HepG2 (cell line): ENCODE measurements at regions not wholly inside any gene's neighbourhood (a gene's known extent, or its start where the extent isn't known, plus 50 kb on each side); places are given as distances from the start of the nearest gene placed in this dataset.

ENCODE experiments used
- ATAC-seq: fragments of 200-7000 bp; cut with Tn5 transposase; 3 replicates; pipeline ENCODE4 v1.9.1; 2020; ENCODE audit warnings: mild to moderate bottlenecking, moderate library complexity
- BruUV-seq: library from RNA; stranded (reverse); fragments of 400-500 nt; replicated peaks from 2 replicates; lab custom pipeline; 2021; lab: Mats Ljungman, UMichigan
- CTCF ChIA-PET: fragments of 300-600 bp; formaldehyde crosslinking; extraction: SDS; loops from one replicate; lab custom pipeline; 2021; ENCODE audit warnings: low total read pairs, inconsistent platforms, low intra/inter-chr PET ratio; lab: Yijun Ruan, JAX
- POLR2A ChIA-PET: fragments of 350-600 bp; sonication (Branson Sonifier 250); formaldehyde crosslinking; loops from one replicate; lab custom pipeline; 2020; ENCODE audit warnings: antibody characterized with exemption, inconsistent platforms; lab: Yijun Ruan, JAX
- DNase-seq: peaks from one replicate; pipeline ENCODE4 v3.0.0-alpha.2; 2015; ENCODE audit warnings: low spot score
- FAIRE-seq: peaks from 3 replicates; lab custom pipeline; 2011; peaks lifted over from hg19 to GRCh38; lab: Jason Lieb, UNC
- H2AFZ ChIP-seq: one replicate; pipeline ENCODE4 v1.6.1; 2011; ENCODE audit warnings: low read length, inconsistent platforms
- H3K27ac ChIP-seq: fragments of 300-600 bp; 3 replicates; pipeline ENCODE4 v1.8.0; 2011; ENCODE audit warnings: mixed run types, mild to moderate bottlenecking, mixed read lengths, low read length, inconsistent platforms; ENCODE audit not compliant: insufficient read depth; ENCODE audit errors: extremely low read length
- H3K27me3 ChIP-seq, 2 experiments: fragments of 200-600 bp in 1 of 2; 2 replicates in 1 of 2; 3 replicates in 1 of 2; pipeline versions ENCODE4 v1.6.0 to v1.8.0; 2011; ENCODE audit warnings: low read length in 2 of 2, mild to moderate bottlenecking in 2 of 2, moderate library complexity in 2 of 2, inconsistent platforms in 1 of 2; ENCODE audit not compliant: insufficient read depth in 2 of 2, control insufficient read depth in 1 of 2
- H3K36me3 ChIP-seq, 2 experiments: fragments of 200-600 bp in 1 of 2; replicated peaks in 1 of 2; 2 replicates in 1 of 2; 3 replicates in 1 of 2; pipeline versions ENCODE4 v1.5.1 to v1.8.0; 2011; ENCODE audit warnings: low read length in 2 of 2, inconsistent platforms in 1 of 2; ENCODE audit not compliant: insufficient read depth in 2 of 2, control insufficient read depth in 1 of 2
- H3K4me1 ChIP-seq: 2 replicates; pipeline ENCODE4 v1.5.1; 2012; ENCODE audit warnings: low read length, inconsistent platforms; ENCODE audit not compliant: insufficient read depth
- H3K4me2 ChIP-seq: 2 replicates; pipeline ENCODE4 v1.6.0; 2011; ENCODE audit warnings: low read depth, low read length, inconsistent platforms
- H3K4me3 ChIP-seq, 3 experiments: fragments of 200-600 bp in 1 of 3; sonication (generic), shearing (Covaris generic) in 1 of 3; replicated peaks in 1 of 3; 2 replicates each; pipeline ENCODE4 v1.5.1; 2011 to 2016; ENCODE audit warnings: low read length in 3 of 3, inconsistent platforms in 2 of 3, low read depth in 2 of 3, mild to moderate bottlenecking in 2 of 3, control low read depth in 1 of 3, mixed read lengths in 1 of 3; ENCODE audit not compliant: insufficient read depth in 1 of 3
- H3K79me2 ChIP-seq: one replicate; pipeline ENCODE4 v1.6.1; 2011; ENCODE audit warnings: low read length, inconsistent platforms; ENCODE audit not compliant: insufficient read depth
- H3K9ac ChIP-seq: 2 replicates; pipeline ENCODE4 v1.6.0; 2011; ENCODE audit warnings: mild to moderate bottlenecking, low read depth, low read length, inconsistent platforms; ENCODE audit not compliant: insufficient read depth
- H3K9me3 ChIP-seq: 2 replicates; pipeline ENCODE4 v1.5.1; 2012; ENCODE audit warnings: mild to moderate bottlenecking, low read length
- H4K20me1 ChIP-seq: 2 replicates; pipeline ENCODE4 v1.6.0; 2011; ENCODE audit warnings: inconsistent platforms, mild to moderate bottlenecking, low read length, moderate library complexity; ENCODE audit not compliant: insufficient read depth
- BCL6 ChIP-seq: IDR thresholded peaks from 2 replicates; pipeline ENCODE4 v1.6.1; 2016; ENCODE audit warnings: missing genetic modification reagents, missing compliant biosample characterization
- GATAD1 ChIP-seq: IDR thresholded peaks from 2 replicates; pipeline ENCODE4 v1.6.1; 2016; ENCODE audit warnings: missing genetic modification reagents, missing compliant biosample characterization
- HNRNPL ChIP-seq: fragments of 200-400 bp; formaldehyde crosslinking; IDR thresholded peaks from 2 replicates; pipeline ENCODE4 v1.6.1; 2017; ENCODE audit warnings: mild to moderate bottlenecking, low read depth, low read length
- IKZF1 ChIP-seq: fragments of 450-650 bp; IDR thresholded peaks from 2 replicates; pipeline ENCODE4 v1.7.1; 2016
- KLF12 ChIP-seq: sonication (generic); formaldehyde crosslinking; IDR thresholded peaks from 2 replicates; pipeline ENCODE4 v1.4.0; 2020; ENCODE audit warnings: missing genetic modification reagents, borderline replicate concordance
- KLF6 ChIP-seq: IDR thresholded peaks from 2 replicates; pipeline ENCODE4 v1.8.0; 2016; ENCODE audit warnings: missing biosample characterization, missing genetic modification reagents
- MAF1 ChIP-seq: sonication (generic); formaldehyde crosslinking; IDR thresholded peaks from 2 replicates; pipeline ENCODE4 v1.5.0; 2020; ENCODE audit warnings: missing genetic modification reagents, borderline replicate concordance
- MIER3 ChIP-seq: IDR thresholded peaks from 2 replicates; pipeline ENCODE4 v1.6.1; 2016; ENCODE audit warnings: missing compliant biosample characterization, borderline replicate concordance
- MLX ChIP-seq: IDR thresholded peaks from 2 replicates; pipeline ENCODE4 v1.6.1; 2016
- MXD4 ChIP-seq: IDR thresholded peaks from 2 replicates; pipeline ENCODE4 v1.6.1; 2016; ENCODE audit warnings: mild to moderate bottlenecking, missing biosample characterization, missing genetic modification reagents
- MZF1 ChIP-seq: sonication (generic); formaldehyde crosslinking; IDR thresholded peaks from 2 replicates; pipeline ENCODE4 v1.8.1; 2023; ENCODE audit warnings: mild to moderate bottlenecking, missing genetic modification reagents, borderline replicate concordance
- NR2F1 ChIP-seq, 2 experiments: fragments of 450-650 bp in 1 of 2; formaldehyde crosslinking in 1 of 2; IDR thresholded peaks; 2 replicates each; pipeline versions ENCODE4 v1.5.0 to v1.6.1; 2016 to 2020; ENCODE audit warnings: mild to moderate bottlenecking in 1 of 2, missing compliant biosample characterization in 1 of 2, missing genetic modification reagents in 1 of 2, moderate library complexity in 1 of 2
- PAF1 ChIP-seq: IDR thresholded peaks from 2 replicates; pipeline ENCODE4 v1.6.1; 2016; ENCODE audit warnings: missing genetic modification reagents, missing compliant biosample characterization
- PTBP1 ChIP-seq: fragments of 200-400 bp; formaldehyde crosslinking; IDR thresholded peaks from 2 replicates; pipeline ENCODE4 v1.6.1; 2018; ENCODE audit warnings: low read length, low read depth; ENCODE audit not compliant: poor library complexity, severe bottlenecking
- SMAD1 ChIP-seq: sonication (generic); formaldehyde crosslinking; IDR thresholded peaks from 2 replicates; pipeline ENCODE4 v1.4.0; 2020; ENCODE audit warnings: missing genetic modification reagents, low read depth, mild to moderate bottlenecking, borderline replicate concordance
- SYNCRIP ChIP-seq: fragments of 200-400 bp; formaldehyde crosslinking; IDR thresholded peaks from 2 replicates; pipeline ENCODE4 v1.6.1; 2018; ENCODE audit warnings: mild to moderate bottlenecking, low read depth, low read length; ENCODE audit not compliant: insufficient read depth
- ZMYM3 ChIP-seq: sonication (generic); formaldehyde crosslinking; IDR thresholded peaks from 2 replicates; pipeline ENCODE4 v1.5.1; 2020; ENCODE audit warnings: mild to moderate bottlenecking, missing genetic modification reagents
- ZNF101 ChIP-seq: sonication (generic); formaldehyde crosslinking; IDR thresholded peaks from 2 replicates; pipeline ENCODE4 v1.4.0; 2020; ENCODE audit warnings: mild to moderate bottlenecking, low read depth, missing genetic modification reagents, borderline replicate concordance
- ZNF34 ChIP-seq: sonication (generic); formaldehyde crosslinking; IDR thresholded peaks from 2 replicates; pipeline ENCODE4 v1.4.0; 2020; ENCODE audit warnings: mild to moderate bottlenecking, missing genetic modification reagents, borderline replicate concordance
- ZNF615 ChIP-seq: sonication (generic); formaldehyde crosslinking; IDR thresholded peaks from 2 replicates; pipeline ENCODE4 v1.5.0; 2020; ENCODE audit warnings: mild to moderate bottlenecking, missing genetic modification reagents, borderline replicate concordance
- ZNF770 ChIP-seq: sonication (generic); formaldehyde crosslinking; IDR thresholded peaks from 2 replicates; pipeline ENCODE4 v1.5.0; 2020; ENCODE audit warnings: mild to moderate bottlenecking, missing genetic modification reagents
- ZNF773 ChIP-seq: sonication (generic); formaldehyde crosslinking; IDR thresholded peaks from 2 replicates; pipeline ENCODE4 v1.4.0; 2020; ENCODE audit warnings: missing genetic modification reagents, borderline replicate concordance
- WGBS: methylation state at CpG from one replicate; pipeline ENCODE4 v1.1.6; 2017; ENCODE audit warnings: low lambda C conversion rate; 5-methylcytosine and 5-hydroxymethylcytosine counted together
- in situ Hi-C: cut with HindIII; loops from 2 replicates; pipeline ENCODE4 v1.10.0; 2017; ENCODE audit warnings: low pct_unique_long_range_greater_than_20kb; ENCODE audit not compliant: extremely low pct_ligation_motif_present
- intact Hi-C: fragments of 100-400 bp; cut with micrococcal nuclease; formaldehyde crosslinking; loops from one replicate; pipeline ENCODE4 v1.10.0; 2022; ENCODE audit not compliant: unreplicated experiment

GRCh38 chr3:127393131-127393820 is 105.4 kb upstream of the PRR20G start (continued):
- no peak for TF ChIP-seq SMAD1 (CRISPR knock-in tag)
- TF ChIP-seq ZNF770 (CRISPR knock-in tag), result no peak
- TF ChIP-seq PTBP1, result no peak
- TF ChIP-seq ZNF615, result no peak
- no peak for TF ChIP-seq KLF12
- no peak for TF ChIP-seq MXD4 (CRISPR knock-in tag)
- no peak for TF ChIP-seq ZNF101 (CRISPR knock-in tag)
- TF ChIP-seq HNRNPL, result no peak
- no peak for TF ChIP-seq KLF6 (CRISPR knock-in tag)
- TF ChIP-seq MIER3, result no peak

- ChIA-PET CTCF (no interaction called here), POLR2A (interaction anchor here (1.2 kb wide), 1 partner anchor 76 kb away, joined by 3 read pairs; no protein-coding TSS in a partner anchor)
- DNase-seq, result no peak
- Histone ChIP-seq H3K9ac (no peak overlapping the region), H3K4me2 (no peak overlapping the region), H3K79me2 (no peaks in the 10 kb centered on the region), H2AFZ (no peak overlapping the region), H3K4me1 (no peaks in the 10 kb centered on the region), H4K20me1 (no peaks in the 10 kb centered on the region), H3K9me3 (no peaks in the 10 kb centered on the region), H3K27me3 (peaks cover 0 to 41% of the 10 kb centered on the region in 2 experiments; a peak in 3 of 5 replicates), H3K4me3 (no peak overlapping the region), H3K36me3 (no peaks in the 10 kb centered on the region), H3K27ac (no peak overlapping the region)
- BruUV-seq, result no TSS peak
- no peak for FAIRE-seq
- TF ChIP-seq IKZF1 (no peak), ZNF34 (no peak), BCL6 (no peak), MLX (CRISPR knock-in tag) (no peak), GATAD1 (no peak), ZNF773 (CRISPR knock-in tag) (no peak), NR2F1 (CRISPR knock-in tag; IDR thresholded peaks at IDR 0.05) (no peak), SYNCRIP (no peak), MAF1 (CRISPR knock-in tag) (no peak), ZMYM3 (CRISPR knock-in tag) (no peak), MZF1 (CRISPR knock-in tag) (no peak), PAF1 (CRISPR knock-in tag) (no peak)
- ATAC-seq, result no peak
- WGBS, result no CpG with 5 or more reads among the region's 8 CpGs
- in situ Hi-C loops (no loop called here), intact Hi-C loops (no loop called here)
These were observed 104.3 kb upstream of the PRR20G start for GRCh38 chr3:127392156-127392490.
